ENCODE measurements at regions not wholly inside any gene's neighbourhood (a gene's known extent, or its start where the extent isn't known, plus 50 kb on each side); places are given as distances from the start of the nearest gene placed in this dataset.

DNA sequence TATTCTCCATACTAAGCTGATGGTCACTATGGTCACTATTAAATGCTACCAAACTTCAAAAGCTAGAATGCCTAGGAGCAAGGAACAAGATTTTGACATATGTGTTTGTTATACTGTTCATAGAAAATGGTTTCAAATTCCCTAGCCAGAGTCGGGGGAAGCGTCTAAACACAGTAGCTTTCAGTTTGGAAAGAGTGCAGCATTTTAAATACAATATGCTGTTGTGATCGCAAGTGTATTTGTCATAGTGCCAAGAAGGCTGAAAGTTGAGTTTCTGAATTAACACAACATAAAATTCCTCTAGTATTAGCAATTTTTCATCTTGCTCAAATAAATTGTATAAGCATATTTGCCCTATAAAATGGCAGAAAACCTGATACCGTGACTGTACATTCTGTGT lies 280.4 kb downstream of the ZNF608 start:
- TF ChIP-seq CTCF (IDR thresholded peaks at IDR 0.05; ENCODE audit: low read depth, low read length, missing input control) (no peak), RAD21 (IDR thresholded peaks at IDR 0.05) (no peak), ZBTB33 (IDR thresholded peaks at IDR 0.05) (no peak), JUND (IDR thresholded peaks at IDR 0.05) (no peak), YY1 (IDR thresholded peaks at IDR 0.05) (no peak), TAF1 (conservative IDR thresholded peaks at IDR 0.05) (no peak), GABPA (IDR thresholded peaks at IDR 0.05 in 1 of 2, conservative IDR thresholded peaks at IDR 0.05 in 1 of 2) (no peak), EGR1 (IDR thresholded peaks at IDR 0.05; ENCODE audit: low read depth in 2 of 2) (no peak)
- TF ChIP-seq, protein P1, sequence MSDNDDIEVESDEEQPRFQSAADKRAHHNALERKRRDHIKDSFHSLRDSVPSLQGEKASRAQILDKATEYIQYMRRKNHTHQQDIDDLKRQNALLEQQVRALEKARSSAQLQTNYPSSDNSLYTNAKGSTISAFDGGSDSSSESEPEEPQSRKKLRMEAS (IDR thresholded peaks at IDR 0.05) = no peak
